ENCODE measurements at regions not wholly inside any gene's neighbourhood (a gene's known extent, or its start where the extent isn't known, plus 50 kb on each side); places are given as distances from the start of the nearest gene placed in this dataset.

- H2AK5ac ChIP-seq (ENCODE audit: low read length), result no peak overlapping the region
- no peak overlapping the region for H3K4ac ChIP-seq (ENCODE audit: low read depth, low read length)
- no peak overlapping the region for H4K8ac ChIP-seq (ENCODE audit: low read depth, low read length)
- H4K91ac ChIP-seq (ENCODE audit: low read depth, low read length), result no peak overlapping the region
- H2BK12ac ChIP-seq (ENCODE audit: low read length), result no peak overlapping the region
- no peak overlapping the region for H4K12ac ChIP-seq (ENCODE audit: low read depth, low read length)
- no peak overlapping the region for H2BK120ac ChIP-seq (ENCODE audit: insufficient read depth, low read length, poor library complexity)
- no peak overlapping the region for H2BK5ac ChIP-seq (ENCODE audit: low read depth, low read length, poor library complexity)
- H3K4me1 ChIP-seq (ENCODE audit: control insufficient read depth in 1 of 2, insufficient read depth in 2 of 2, low read length in 2 of 2), result no peaks in the 10 kb centered on the region
- no peak overlapping the region for H3K4me3 ChIP-seq (ENCODE audit: low read depth, low read length)
- no CpG with 5 or more reads among the region's 3 CpGs for WGBS (ENCODE audit: extremely low coverage, insufficient coverage, insufficient read length)
- no peak overlapping the region for H3K4me2 ChIP-seq (ENCODE audit: low read length)
- H3K23ac ChIP-seq (ENCODE audit: low read length), result no peak overlapping the region
- H2AFZ ChIP-seq (ENCODE audit: insufficient read depth, low read length, poor library complexity), result no peak overlapping the region
- H3K18ac ChIP-seq (ENCODE audit: low read length), result no peak overlapping the region
- H3K79me1 ChIP-seq (ENCODE audit: low read length), result no peaks in the 10 kb centered on the region
- no peak overlapping the region for H3K27ac ChIP-seq (ENCODE audit: low read depth, low read length)
- no peaks in the 10 kb centered on the region for H3K27me3 ChIP-seq (ENCODE audit: insufficient read depth, low read length)
- peak in 1 of 2 donors; percentile 62 for DNase-seq
- no peaks in the 10 kb centered on the region for H3K79me2 ChIP-seq (ENCODE audit: control insufficient read depth, insufficient read depth, low read length, poor library complexity)
- no peak overlapping the region for H3K9ac ChIP-seq (ENCODE audit: low read length)
- H3K9me3 ChIP-seq (ENCODE audit: insufficient read depth, low read depth, low read length), result no peaks in the 10 kb centered on the region
- H3K14ac ChIP-seq (ENCODE audit: low read length), result no peak overlapping the region
- H3K36me3 ChIP-seq (ENCODE audit: control insufficient read depth in 1 of 2, insufficient read depth in 2 of 2, low read length in 2 of 2), result no peaks in the 10 kb centered on the region
Measured at GRCh38 chr3:70734756-70735155, 422.3 kb upstream of the MDFIC2 start.

GRCh38 chr3:70731046-70731445 lies 418.6 kb upstream of the MDFIC2 start:
- Histone ChIP-seq H4K91ac (ENCODE audit: low read depth, low read length) (no peak overlapping the region), H4K8ac (ENCODE audit: low read depth, low read length) (no peak overlapping the region), H2AK5ac (ENCODE audit: low read length) (no peak overlapping the region), H3K27ac (ENCODE audit: low read depth, low read length) (no peak overlapping the region), H2BK5ac (ENCODE audit: low read depth, low read length, poor library complexity) (no peak overlapping the region), H3K9me3 (ENCODE audit: insufficient read depth, low read depth, low read length) (no peaks in the 10 kb centered on the region), H2BK120ac (ENCODE audit: insufficient read depth, low read length, poor library complexity) (no peak overlapping the region), H3K4me1 (ENCODE audit: control insufficient read depth in 1 of 2, insufficient read depth in 2 of 2, low read length in 2 of 2) (no peaks in the 10 kb centered on the region), H3K4me2 (ENCODE audit: low read length) (no peak overlapping the region), H3K36me3 (ENCODE audit: control insufficient read depth in 1 of 2, insufficient read depth in 2 of 2, low read length in 2 of 2) (no peaks in the 10 kb centered on the region), H3K18ac (ENCODE audit: low read length) (no peak overlapping the region), H3K4me3 (ENCODE audit: low read depth, low read length) (no peak overlapping the region), H2AFZ (ENCODE audit: insufficient read depth, low read length, poor library complexity) (no peak overlapping the region), H3K79me1 (ENCODE audit: low read length) (no peaks in the 10 kb centered on the region), H3K14ac (ENCODE audit: low read length) (no peak overlapping the region), H3K23ac (ENCODE audit: low read length) (no peak overlapping the region), H2BK12ac (ENCODE audit: low read length) (no peak overlapping the region), H3K79me2 (ENCODE audit: control insufficient read depth, insufficient read depth, low read length, poor library complexity) (no peaks in the 10 kb centered on the region), H3K27me3 (ENCODE audit: insufficient read depth, low read length) (no peaks in the 10 kb centered on the region), H3K9ac (ENCODE audit: low read length) (no peak overlapping the region), H3K4ac (ENCODE audit: low read depth, low read length) (no peak overlapping the region), H4K12ac (ENCODE audit: low read depth, low read length) (no peak overlapping the region)
- no peak for DNase-seq
- WGBS (ENCODE audit: extremely low coverage, insufficient coverage, insufficient read length), result no CpG with 5 or more reads among the region's 2 CpGs

GRCh38 chr3:70729845-70730244 lies 417.4 kb upstream of the MDFIC2 start:
- no peaks in the 10 kb centered on the region for H3K4me1 ChIP-seq (ENCODE audit: control insufficient read depth in 1 of 2, insufficient read depth in 2 of 2, low read length in 2 of 2)
- H3K4ac ChIP-seq (ENCODE audit: low read depth, low read length), result no peak overlapping the region
- H3K4me2 ChIP-seq (ENCODE audit: low read length), result no peak overlapping the region
- no peak overlapping the region for H2BK5ac ChIP-seq (ENCODE audit: low read depth, low read length, poor library complexity)
- no peak overlapping the region for H4K91ac ChIP-seq (ENCODE audit: low read depth, low read length)
- no peaks in the 10 kb centered on the region for H3K79me1 ChIP-seq (ENCODE audit: low read length)
- no peaks in the 10 kb centered on the region for H3K9me3 ChIP-seq (ENCODE audit: insufficient read depth, low read depth, low read length)
- H3K27me3 ChIP-seq (ENCODE audit: insufficient read depth, low read length), result no peaks in the 10 kb centered on the region
- no CpG with 5 or more reads among the region's 3 CpGs for WGBS (ENCODE audit: extremely low coverage, insufficient coverage, insufficient read length)
- H3K9ac ChIP-seq (ENCODE audit: low read length), result no peak overlapping the region
- no peak for DNase-seq
- H3K36me3 ChIP-seq (ENCODE audit: control insufficient read depth in 1 of 2, insufficient read depth in 2 of 2, low read length in 2 of 2), result no peaks in the 10 kb centered on the region
- H2BK120ac ChIP-seq (ENCODE audit: insufficient read depth, low read length, poor library complexity), result no peak overlapping the region
- no peaks in the 10 kb centered on the region for H3K79me2 ChIP-seq (ENCODE audit: control insufficient read depth, insufficient read depth, low read length, poor library complexity)
- no peak overlapping the region for H2AFZ ChIP-seq (ENCODE audit: insufficient read depth, low read length, poor library complexity)
- H4K8ac ChIP-seq (ENCODE audit: low read depth, low read length), result no peak overlapping the region
- H3K23ac ChIP-seq (ENCODE audit: low read length), result no peak overlapping the region
- no peak overlapping the region for H2BK12ac ChIP-seq (ENCODE audit: low read length)
- no peak overlapping the region for H4K12ac ChIP-seq (ENCODE audit: low read depth, low read length)
- no peak overlapping the region for H3K14ac ChIP-seq (ENCODE audit: low read length)
- no peak overlapping the region for H3K4me3 ChIP-seq (ENCODE audit: low read depth, low read length)
- H3K18ac ChIP-seq (ENCODE audit: low read length), result no peak overlapping the region
- H2AK5ac ChIP-seq (ENCODE audit: low read length), result no peak overlapping the region
- H3K27ac ChIP-seq (ENCODE audit: low read depth, low read length), result no peak overlapping the region

- Histone ChIP-seq H2AK5ac (ENCODE audit: low read length) (no peak overlapping the region), H3K9ac (ENCODE audit: low read length) (no peak overlapping the region), H3K18ac (ENCODE audit: low read length) (no peak overlapping the region), H4K12ac (ENCODE audit: low read depth, low read length) (no peak overlapping the region), H3K36me3 (ENCODE audit: control insufficient read depth in 1 of 2, insufficient read depth in 2 of 2, low read length in 2 of 2) (no peaks in the 10 kb centered on the region), H3K4me3 (ENCODE audit: low read depth, low read length) (no peak overlapping the region), H3K14ac (ENCODE audit: low read length) (no peak overlapping the region), H2BK5ac (ENCODE audit: low read depth, low read length, poor library complexity) (no peak overlapping the region), H3K27me3 (ENCODE audit: insufficient read depth, low read length) (no peaks in the 10 kb centered on the region), H3K27ac (ENCODE audit: low read depth, low read length) (no peak overlapping the region), H3K4ac (ENCODE audit: low read depth, low read length) (no peak overlapping the region), H2BK120ac (ENCODE audit: insufficient read depth, low read length, poor library complexity) (no peak overlapping the region), H3K4me1 (ENCODE audit: control insufficient read depth in 1 of 2, insufficient read depth in 2 of 2, low read length in 2 of 2) (no peaks in the 10 kb centered on the region), H3K23ac (ENCODE audit: low read length) (no peak overlapping the region), H2BK12ac (ENCODE audit: low read length) (no peak overlapping the region), H3K4me2 (ENCODE audit: low read length) (no peak overlapping the region), H3K79me1 (ENCODE audit: low read length) (no peaks in the 10 kb centered on the region), H4K91ac (ENCODE audit: low read depth, low read length) (no peak overlapping the region), H3K9me3 (ENCODE audit: insufficient read depth, low read depth, low read length) (no peaks in the 10 kb centered on the region), H2AFZ (ENCODE audit: insufficient read depth, low read length, poor library complexity) (no peak overlapping the region), H4K8ac (ENCODE audit: low read depth, low read length) (no peak overlapping the region), H3K79me2 (ENCODE audit: control insufficient read depth, insufficient read depth, low read length, poor library complexity) (no peaks in the 10 kb centered on the region)
- WGBS (ENCODE audit: extremely low coverage, insufficient coverage, insufficient read length), result no CpG with 5 or more reads among the region's 1 CpG
- no peak for DNase-seq
Measured at GRCh38 chr3:70728311-70728710, 415.9 kb upstream of the MDFIC2 start.
